Ramos (cell line): ENCODE measurements at regions not wholly inside any gene's neighbourhood (a gene's known extent, or its start where the extent isn't known, plus 50 kb on each side); places are given as distances from the start of the nearest gene placed in this dataset.

Experiments
- in situ Hi-C: fragments of 300-500 bp; cut with MboI; formaldehyde crosslinking; loops from one replicate; pipeline ENCODE4 v1.14.3; 2022; ENCODE audit warnings: low sequenced_read_pairs; ENCODE audit not compliant: unreplicated experiment

- in situ Hi-C loops, result no loop called here
Measured at GRCh38 chr17:77863814-77864161, 94.7 kb upstream of the TNRC6C start.

- in situ Hi-C loops, result no loop called here
Measured at GRCh38 chr17:77864234-77865111, 94.0 kb upstream of the TNRC6C start.

GRCh38 chr17:77865112-77865611 lies 93.3 kb upstream of the TNRC6C start:
- in situ Hi-C loops, result no loop called here

- in situ Hi-C loops, result no loop called here
Measured at GRCh38 chr17:77865716-77866115, 92.8 kb upstream of the TNRC6C start.

- in situ Hi-C loops, result no loop called here
Measured at GRCh38 chr17:77867308-77867781, 91.2 kb upstream of the TNRC6C start.

GRCh38 chr17:77867976-77868713 lies 90.4 kb upstream of the TNRC6C start:
- in situ Hi-C loops, result no loop called here

GRCh38 chr17:77869041-77869599 lies 89.4 kb upstream of the TNRC6C start:
- in situ Hi-C loops, result no loop called here

- in situ Hi-C loops, result no loop called here
Measured at GRCh38 chr17:77869665-77870132, 88.8 kb upstream of the TNRC6C start.

- in situ Hi-C loops, result no loop called here
Measured at GRCh38 chr17:77872199-77872598, 86.3 kb upstream of the TNRC6C start.

GRCh38 chr17:77872714-77873499 lies 85.6 kb upstream of the TNRC6C start:
- in situ Hi-C loops, result no loop called here

- in situ Hi-C loops, result no loop called here
Measured at GRCh38 chr17:77873500-77874302, 84.8 kb upstream of the TNRC6C start.

GRCh38 chr17:77874303-77875050 lies 84.0 kb upstream of the TNRC6C start:
- in situ Hi-C loops, result no loop called here

GRCh38 chr17:77875051-77875780 lies 83.3 kb upstream of the TNRC6C start:
- in situ Hi-C loops, result no loop called here

GRCh38 chr17:77875881-77876509 lies 82.5 kb upstream of the TNRC6C start:
- in situ Hi-C loops, result no loop called here

- in situ Hi-C loops, result no loop called here
Measured at GRCh38 chr17:77877036-77877435, 81.5 kb upstream of the TNRC6C start.

GRCh38 chr17:77877646-77878355 lies 80.7 kb upstream of the TNRC6C start:
- in situ Hi-C loops, result no loop called here
